GM12875 (cell line): ENCODE measurements at regions not wholly inside any gene's neighbourhood (a gene's known extent, or its start where the extent isn't known, plus 50 kb on each side); places are given as distances from the start of the nearest gene placed in this dataset.

ENCODE experiments used
- H3K4me3 ChIP-seq: one replicate; pipeline ENCODE4 v1.5.1; 2011; ENCODE audit warnings: low read depth, low read length, control low read depth
- TF ChIP-seq, protein P1 (sequence below): IDR thresholded peaks from 2 replicates; pipeline ENCODE4 v1.5.1; 2011; ENCODE audit warnings: low read depth, mild to moderate bottlenecking, control low read depth, inconsistent platforms, low read length, moderate library complexity, borderline replicate concordance; ENCODE audit not compliant: insufficient read depth

DNA sequence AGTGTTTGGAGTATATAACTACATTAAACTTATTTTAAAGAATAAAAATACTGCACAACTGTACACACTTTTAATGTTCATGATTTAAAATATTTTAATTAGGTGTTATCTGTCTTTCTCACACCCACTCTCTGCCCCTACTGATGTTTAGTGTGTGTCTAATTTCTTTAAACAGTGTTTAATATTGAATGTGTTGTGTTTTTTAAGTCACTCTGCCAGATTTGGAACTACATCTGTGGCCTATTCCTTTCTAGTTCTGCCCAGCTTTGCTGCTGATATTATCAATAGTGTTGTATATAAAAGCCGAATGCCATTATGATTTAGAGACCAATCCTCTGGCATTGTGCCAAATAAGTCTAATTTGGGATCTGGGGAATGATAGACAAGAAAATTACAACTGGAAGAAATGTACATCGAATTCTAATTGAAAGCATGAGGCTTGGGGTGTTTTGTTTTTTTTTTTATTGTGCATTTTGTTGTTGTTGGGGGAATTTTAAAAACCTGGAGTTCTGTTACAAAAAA, 398.0 kb downstream of the CPS1 start:
- H3K4me3 ChIP-seq: no peak overlapping the region
- TF ChIP-seq, protein P1, sequence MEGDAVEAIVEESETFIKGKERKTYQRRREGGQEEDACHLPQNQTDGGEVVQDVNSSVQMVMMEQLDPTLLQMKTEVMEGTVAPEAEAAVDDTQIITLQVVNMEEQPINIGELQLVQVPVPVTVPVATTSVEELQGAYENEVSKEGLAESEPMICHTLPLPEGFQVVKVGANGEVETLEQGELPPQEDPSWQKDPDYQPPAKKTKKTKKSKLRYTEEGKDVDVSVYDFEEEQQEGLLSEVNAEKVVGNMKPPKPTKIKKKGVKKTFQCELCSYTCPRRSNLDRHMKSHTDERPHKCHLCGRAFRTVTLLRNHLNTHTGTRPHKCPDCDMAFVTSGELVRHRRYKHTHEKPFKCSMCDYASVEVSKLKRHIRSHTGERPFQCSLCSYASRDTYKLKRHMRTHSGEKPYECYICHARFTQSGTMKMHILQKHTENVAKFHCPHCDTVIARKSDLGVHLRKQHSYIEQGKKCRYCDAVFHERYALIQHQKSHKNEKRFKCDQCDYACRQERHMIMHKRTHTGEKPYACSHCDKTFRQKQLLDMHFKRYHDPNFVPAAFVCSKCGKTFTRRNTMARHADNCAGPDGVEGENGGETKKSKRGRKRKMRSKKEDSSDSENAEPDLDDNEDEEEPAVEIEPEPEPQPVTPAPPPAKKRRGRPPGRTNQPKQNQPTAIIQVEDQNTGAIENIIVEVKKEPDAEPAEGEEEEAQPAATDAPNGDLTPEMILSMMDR: no peak

DNA sequence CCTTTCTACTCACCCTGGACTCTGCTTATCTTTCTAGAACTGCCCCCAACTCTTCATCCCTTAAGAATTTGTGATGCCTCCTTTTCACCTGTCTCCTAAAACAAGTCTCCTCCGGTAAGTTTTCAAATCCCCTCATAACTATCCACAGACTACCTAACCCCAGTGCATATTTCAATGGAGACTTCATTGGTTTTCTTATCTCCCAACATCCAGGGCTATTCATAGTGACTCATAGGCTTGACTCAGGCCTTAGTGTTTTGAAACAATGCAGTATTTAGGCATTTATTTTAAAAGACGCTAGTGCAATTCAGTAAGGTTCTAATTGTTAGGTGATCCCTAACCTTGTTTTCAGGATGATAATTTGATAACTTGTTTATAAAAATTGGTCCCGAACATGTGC, 399.2 kb downstream of the CPS1 start:
- H3K4me3 ChIP-seq: no peak overlapping the region
- TF ChIP-seq, protein P1: no peak

DNA sequence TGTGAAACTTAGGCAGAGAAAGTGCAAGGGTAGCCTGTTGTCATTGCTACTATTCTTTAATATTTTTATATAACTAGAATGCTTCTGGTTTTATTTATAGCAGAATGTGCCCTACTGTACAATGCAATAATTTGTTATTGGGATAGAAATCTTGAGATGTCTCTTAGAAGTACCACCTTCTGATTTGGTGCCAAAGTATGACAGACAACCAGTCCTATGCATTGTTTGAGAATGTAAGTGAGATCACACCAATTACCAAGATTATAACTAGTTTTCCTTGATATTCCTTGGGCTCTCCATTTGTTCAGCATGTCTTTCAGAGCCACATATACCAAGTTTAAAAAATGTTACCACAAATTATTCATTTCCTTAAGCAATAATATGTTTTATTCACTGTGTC, 399.7 kb downstream of the CPS1 start:
- TF ChIP-seq, protein P1: no peak
- H3K4me3 ChIP-seq: no peak overlapping the region

DNA sequence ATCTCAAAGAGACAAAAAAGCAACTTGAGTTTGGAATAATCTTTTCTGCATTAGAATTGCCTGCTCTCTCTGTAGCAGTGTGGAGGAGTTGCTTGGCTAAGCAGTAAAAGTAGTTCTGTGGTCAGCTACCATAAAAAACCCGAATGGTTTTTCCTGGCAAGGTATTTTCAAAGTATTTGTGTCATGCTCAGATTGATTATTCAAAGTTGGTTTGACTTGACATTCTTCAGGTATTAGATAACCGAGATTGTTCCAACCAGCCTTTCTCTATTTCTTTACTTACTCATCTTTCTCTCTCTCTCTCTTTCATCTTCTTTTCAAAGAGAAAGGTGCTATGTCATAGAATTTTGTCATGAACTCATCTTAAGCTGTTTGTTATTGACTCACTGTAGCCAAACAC, 404.9 kb downstream of the CPS1 start:
- TF ChIP-seq, protein P1: no peak
- H3K4me3 ChIP-seq: no peak overlapping the region

DNA sequence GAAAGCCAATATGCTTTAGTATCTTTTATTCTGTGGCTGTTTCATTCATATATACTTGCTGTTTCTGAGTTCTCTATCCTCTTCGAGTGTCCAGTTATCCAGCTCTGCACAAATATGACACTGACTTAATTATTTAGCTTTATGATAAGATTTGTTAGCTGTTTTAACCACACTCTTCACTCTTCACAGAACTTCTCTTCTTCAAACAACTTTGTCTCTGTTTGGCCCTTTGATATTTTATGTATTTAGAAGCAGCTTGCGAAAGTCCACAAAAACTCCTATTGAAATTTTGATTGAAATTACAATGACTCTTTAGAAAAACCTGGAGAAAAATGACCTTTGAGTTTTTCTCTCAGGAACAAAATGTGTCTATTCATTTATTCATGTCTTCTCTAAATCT, 407.0 kb downstream of the CPS1 start:
- TF ChIP-seq, protein P1: no peak
- H3K4me3 ChIP-seq: no peak overlapping the region

GRCh38 chr2:210964141-210964764, 407.9 kb downstream of the CPS1 start:
- H3K4me3 ChIP-seq: no peak overlapping the region
- TF ChIP-seq, protein P1: no peak

GRCh38 chr2:210965472-210965871, 409.1 kb downstream of the CPS1 start:
- TF ChIP-seq, protein P1: no peak
- H3K4me3 ChIP-seq: no peak overlapping the region
